ENCODE measurements at regions not wholly inside any gene's neighbourhood (a gene's known extent, or its start where the extent isn't known, plus 50 kb on each side); places are given as distances from the start of the nearest gene placed in this dataset.

DNA sequence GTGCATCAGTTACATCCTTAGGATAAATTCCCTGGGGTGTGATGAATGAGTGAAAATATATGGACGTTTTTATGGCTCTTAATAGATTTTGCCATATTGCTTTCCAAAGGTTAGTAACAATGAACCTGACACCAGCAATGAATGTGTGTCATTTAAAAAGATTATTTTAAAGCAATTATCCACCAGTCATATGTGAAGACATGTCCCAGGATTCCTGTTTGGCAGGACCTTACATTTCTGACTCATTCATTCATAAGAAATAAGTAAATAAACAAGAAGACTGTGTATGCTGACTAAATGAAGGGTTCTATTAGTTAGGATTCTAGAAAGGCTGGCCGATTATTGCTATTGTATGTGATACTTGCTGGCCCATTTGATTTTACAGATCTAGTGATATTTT is 201.5 kb downstream of the SOX2 start:
- TF ChIP-seq, protein P1, sequence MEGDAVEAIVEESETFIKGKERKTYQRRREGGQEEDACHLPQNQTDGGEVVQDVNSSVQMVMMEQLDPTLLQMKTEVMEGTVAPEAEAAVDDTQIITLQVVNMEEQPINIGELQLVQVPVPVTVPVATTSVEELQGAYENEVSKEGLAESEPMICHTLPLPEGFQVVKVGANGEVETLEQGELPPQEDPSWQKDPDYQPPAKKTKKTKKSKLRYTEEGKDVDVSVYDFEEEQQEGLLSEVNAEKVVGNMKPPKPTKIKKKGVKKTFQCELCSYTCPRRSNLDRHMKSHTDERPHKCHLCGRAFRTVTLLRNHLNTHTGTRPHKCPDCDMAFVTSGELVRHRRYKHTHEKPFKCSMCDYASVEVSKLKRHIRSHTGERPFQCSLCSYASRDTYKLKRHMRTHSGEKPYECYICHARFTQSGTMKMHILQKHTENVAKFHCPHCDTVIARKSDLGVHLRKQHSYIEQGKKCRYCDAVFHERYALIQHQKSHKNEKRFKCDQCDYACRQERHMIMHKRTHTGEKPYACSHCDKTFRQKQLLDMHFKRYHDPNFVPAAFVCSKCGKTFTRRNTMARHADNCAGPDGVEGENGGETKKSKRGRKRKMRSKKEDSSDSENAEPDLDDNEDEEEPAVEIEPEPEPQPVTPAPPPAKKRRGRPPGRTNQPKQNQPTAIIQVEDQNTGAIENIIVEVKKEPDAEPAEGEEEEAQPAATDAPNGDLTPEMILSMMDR (IDR thresholded peaks at IDR 0.05), result no peak
- no peak for TF ChIP-seq POLR2AphosphoS5 (IDR thresholded peaks at IDR 0.05)

All from esophagus muscularis mucosa (tissue), 3 donors.